B cell (primary cell): ENCODE measurements at regions not wholly inside any gene's neighbourhood (a gene's known extent, or its start where the extent isn't known, plus 50 kb on each side); places are given as distances from the start of the nearest gene placed in this dataset.

Source experiments
- EZH2 ChIP-seq: IDR thresholded peaks from 2 replicates; pipeline ENCODE4 v1.6.1; 2012; ENCODE audit warnings: borderline replicate concordance, low read depth, mild to moderate bottlenecking, moderate library complexity, low read length; ENCODE audit not compliant: insufficient read depth, poor library complexity, severe bottlenecking
- TF ChIP-seq, protein P1 (sequence below): fragments of 200-600 bp; IDR thresholded peaks from one replicate; pipeline ENCODE4 v1.8.0; 2022; ENCODE audit warnings: antibody characterized with exemption, mild to moderate bottlenecking

DNA sequence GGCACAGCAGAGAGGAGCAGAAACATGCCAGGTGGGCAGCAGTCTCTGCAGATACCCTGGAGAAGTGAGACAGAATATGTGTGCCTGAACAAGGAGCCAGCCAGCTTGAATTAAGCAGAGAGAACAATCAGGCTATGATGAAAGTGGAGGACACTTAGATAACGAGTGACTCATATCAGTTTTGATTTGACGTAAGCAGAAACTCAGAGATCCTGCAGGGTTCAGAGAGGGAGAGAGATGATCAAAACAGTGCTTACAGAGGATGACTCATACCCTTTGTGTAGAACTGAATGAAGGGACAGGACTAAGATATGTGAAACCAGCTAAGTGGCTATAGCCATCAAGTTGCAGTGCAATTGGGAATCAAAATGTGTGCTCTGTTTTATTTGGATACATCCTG, 300.7 kb downstream of the TENT5A start:
- TF ChIP-seq, protein P1, sequence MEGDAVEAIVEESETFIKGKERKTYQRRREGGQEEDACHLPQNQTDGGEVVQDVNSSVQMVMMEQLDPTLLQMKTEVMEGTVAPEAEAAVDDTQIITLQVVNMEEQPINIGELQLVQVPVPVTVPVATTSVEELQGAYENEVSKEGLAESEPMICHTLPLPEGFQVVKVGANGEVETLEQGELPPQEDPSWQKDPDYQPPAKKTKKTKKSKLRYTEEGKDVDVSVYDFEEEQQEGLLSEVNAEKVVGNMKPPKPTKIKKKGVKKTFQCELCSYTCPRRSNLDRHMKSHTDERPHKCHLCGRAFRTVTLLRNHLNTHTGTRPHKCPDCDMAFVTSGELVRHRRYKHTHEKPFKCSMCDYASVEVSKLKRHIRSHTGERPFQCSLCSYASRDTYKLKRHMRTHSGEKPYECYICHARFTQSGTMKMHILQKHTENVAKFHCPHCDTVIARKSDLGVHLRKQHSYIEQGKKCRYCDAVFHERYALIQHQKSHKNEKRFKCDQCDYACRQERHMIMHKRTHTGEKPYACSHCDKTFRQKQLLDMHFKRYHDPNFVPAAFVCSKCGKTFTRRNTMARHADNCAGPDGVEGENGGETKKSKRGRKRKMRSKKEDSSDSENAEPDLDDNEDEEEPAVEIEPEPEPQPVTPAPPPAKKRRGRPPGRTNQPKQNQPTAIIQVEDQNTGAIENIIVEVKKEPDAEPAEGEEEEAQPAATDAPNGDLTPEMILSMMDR = no peak
- no peak for TF ChIP-seq EZH2
